ENCODE measurements at regions not wholly inside any gene's neighbourhood (a gene's known extent, or its start where the extent isn't known, plus 50 kb on each side); places are given as distances from the start of the nearest gene placed in this dataset.
"Not testable (repeated sequence)": the region's sequence is repeated elsewhere in the genome, so short reads cannot be mapped to it uniquely, and the experiment has no call there.

DNA sequence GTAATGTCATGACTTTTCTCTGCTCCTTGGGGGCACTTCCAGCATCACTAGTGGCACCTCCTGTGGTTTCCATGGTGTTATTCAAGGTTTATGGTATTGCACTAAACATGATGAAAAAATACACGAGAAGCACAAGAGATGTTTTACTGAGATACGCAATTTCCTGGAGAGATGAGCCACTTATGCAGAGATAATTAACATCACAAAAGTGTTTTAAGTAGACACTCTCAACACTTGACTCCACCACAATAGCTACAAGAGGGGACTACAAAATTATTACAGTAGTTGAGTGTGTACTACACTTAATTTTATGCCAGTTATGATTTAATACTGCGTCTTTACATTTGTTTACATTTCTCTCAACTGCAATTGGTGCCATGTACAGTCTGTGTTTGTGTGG lies 906.7 kb downstream of the DNAJB9 start:
- H4K20me1 ChIP-seq (ENCODE audit: insufficient read depth, low read length) = no peaks in the 10 kb centered on the region
- no peaks in the 10 kb centered on the region for H3K27me3 ChIP-seq (replicated peaks; ENCODE audit: insufficient read depth, low read length)
- no peak overlapping the region for H3K4me3 ChIP-seq (ENCODE audit: low read length)
- H2AFZ ChIP-seq (ENCODE audit: low read length) = no peak overlapping the region
- H3K4me2 ChIP-seq (ENCODE audit: low read depth, low read length) = no peak overlapping the region
- no peak for DNase-seq
- H3K27ac ChIP-seq (ENCODE audit: low read length) = no peak overlapping the region; the same call in 1 of the 2 replicates
- no peaks in the 10 kb centered on the region for H3K36me3 ChIP-seq (replicated peaks; ENCODE audit: insufficient read depth, low read length)
- H3F3A ChIP-seq (ENCODE audit: insufficient read depth, low read length) = no peaks in the 10 kb centered on the region
- no peaks in the 10 kb centered on the region for H3K9me3 ChIP-seq (replicated peaks; ENCODE audit: insufficient read depth, low read length)
- H3K79me2 ChIP-seq (ENCODE audit: low read length) = no peaks in the 10 kb centered on the region
- no peaks in the 10 kb centered on the region for H3K9me2 ChIP-seq (replicated peaks; ENCODE audit: insufficient read depth, low read length)
- TF ChIP-seq EZH2phosphoT487 (IDR thresholded peaks at IDR 0.05; ENCODE audit: low read length) (no peak), EZH2 (optimal IDR thresholded peaks at IDR 0.05; ENCODE audit: low read depth, low read length) (no peak), CTCF (IDR thresholded peaks at IDR 0.05; ENCODE audit: low read length) (no peak)
- H3K4me1 ChIP-seq (ENCODE audit: low read length) = no peaks in the 10 kb centered on the region
- H3K9ac ChIP-seq (ENCODE audit: low read length) = no peak overlapping the region

DNA sequence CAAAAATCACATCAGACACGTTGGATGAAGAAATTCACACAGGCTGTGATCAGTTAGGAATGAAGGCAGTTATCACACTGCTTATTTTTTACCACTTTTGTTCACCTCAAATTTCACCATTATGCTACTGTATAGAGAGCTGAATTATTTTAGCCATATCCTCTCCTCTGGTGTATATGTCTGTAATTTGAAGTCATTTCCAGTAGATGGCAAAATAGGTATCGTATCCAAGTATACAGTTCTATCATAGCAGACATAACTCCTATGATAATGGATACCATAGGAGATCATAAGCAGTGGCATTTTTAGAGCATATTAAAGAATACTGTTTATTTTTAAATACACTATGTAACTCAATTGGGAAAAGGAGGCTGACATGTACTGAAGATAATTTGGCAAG lies 909.7 kb downstream of the DNAJB9 start:
- Histone ChIP-seq H3K4me2 (ENCODE audit: low read depth, low read length) (no peak overlapping the region), H3K9me3 (replicated peaks; ENCODE audit: insufficient read depth, low read length) (no peaks in the 10 kb centered on the region), H3K4me3 (ENCODE audit: low read length) (no peak overlapping the region), H4K20me1 (ENCODE audit: insufficient read depth, low read length) (no peaks in the 10 kb centered on the region), H3K79me2 (ENCODE audit: low read length) (no peaks in the 10 kb centered on the region), H3K36me3 (replicated peaks; ENCODE audit: insufficient read depth, low read length) (no peaks in the 10 kb centered on the region), H3K27ac (ENCODE audit: low read length) (no peak overlapping the region), H3K9ac (ENCODE audit: low read length) (no peak overlapping the region), H3K4me1 (ENCODE audit: low read length) (no peaks in the 10 kb centered on the region), H2AFZ (ENCODE audit: low read length) (no peak overlapping the region), H3K9me2 (replicated peaks; ENCODE audit: insufficient read depth, low read length) (no peaks in the 10 kb centered on the region), H3K27me3 (replicated peaks; ENCODE audit: insufficient read depth, low read length) (no peaks in the 10 kb centered on the region), H3F3A (ENCODE audit: insufficient read depth, low read length) (no peaks in the 10 kb centered on the region)
- TF ChIP-seq EZH2phosphoT487 (IDR thresholded peaks at IDR 0.05; ENCODE audit: low read length) (no peak), CTCF (IDR thresholded peaks at IDR 0.05; ENCODE audit: low read length) (no peak), EZH2 (optimal IDR thresholded peaks at IDR 0.05; ENCODE audit: low read depth, low read length) (no peak)
- DNase-seq = no peak

DNA sequence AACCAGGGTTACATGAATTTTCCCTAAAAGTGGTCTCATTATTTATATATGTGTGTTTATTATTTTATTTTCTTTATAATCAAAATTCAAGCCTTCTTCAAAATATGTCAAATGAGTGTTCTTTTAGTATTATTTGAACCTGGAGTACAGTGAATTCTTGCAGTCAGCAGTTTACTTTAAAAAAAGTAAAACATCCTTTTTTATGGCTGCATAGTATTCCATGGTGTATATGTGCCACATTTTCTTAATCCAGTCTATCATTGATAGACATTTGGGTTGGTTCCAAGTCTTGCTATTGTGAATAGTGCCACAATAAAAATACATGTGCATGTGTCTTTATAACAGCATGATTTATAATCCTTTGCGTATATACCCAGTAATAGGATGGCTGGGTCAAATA lies 920.9 kb downstream of the DNAJB9 start:
- H3K9me3 ChIP-seq (replicated peaks; ENCODE audit: insufficient read depth, low read length); H3K27ac ChIP-seq (ENCODE audit: low read length); H4K20me1 ChIP-seq (ENCODE audit: insufficient read depth, low read length); H3K27me3 ChIP-seq (replicated peaks; ENCODE audit: insufficient read depth, low read length); H3K36me3 ChIP-seq (replicated peaks; ENCODE audit: insufficient read depth, low read length); H3K4me2 ChIP-seq (ENCODE audit: low read depth, low read length); DNase-seq; H3K79me2 ChIP-seq (ENCODE audit: low read length); H3F3A ChIP-seq (ENCODE audit: insufficient read depth, low read length); H3K4me3 ChIP-seq (ENCODE audit: low read length); H3K9me2 ChIP-seq (replicated peaks; ENCODE audit: insufficient read depth, low read length); H3K4me1 ChIP-seq (ENCODE audit: low read length); H2AFZ ChIP-seq (ENCODE audit: low read length); H3K9ac ChIP-seq (ENCODE audit: low read length): not testable (repeated sequence)

DNA sequence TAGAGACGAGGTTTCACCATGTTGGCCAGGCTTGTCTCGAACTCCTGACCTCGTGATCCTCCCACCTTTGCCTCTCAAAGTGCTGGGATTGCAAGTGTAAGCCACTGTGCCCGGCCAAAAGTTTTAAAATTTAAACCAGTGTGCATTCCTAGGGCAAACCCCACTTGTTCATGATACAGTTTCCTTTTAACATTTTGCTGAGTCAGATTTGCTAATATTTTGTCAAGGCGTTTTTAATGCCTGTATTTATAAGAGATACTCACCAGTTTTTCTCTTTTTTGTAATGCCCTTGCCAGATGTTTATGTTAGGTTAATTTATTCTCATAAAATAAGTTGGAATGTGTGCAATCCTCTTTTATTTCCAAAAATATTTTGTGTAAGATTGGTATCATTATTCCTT lies 927.4 kb downstream of the DNAJB9 start:
- Histone ChIP-seq H3K4me1 (ENCODE audit: low read length) (no peaks in the 10 kb centered on the region), H4K20me1 (ENCODE audit: insufficient read depth, low read length) (no peaks in the 10 kb centered on the region), H3K9ac (ENCODE audit: low read length) (no peak overlapping the region), H3K9me2 (replicated peaks; ENCODE audit: insufficient read depth, low read length) (no peaks in the 10 kb centered on the region), H3F3A (ENCODE audit: insufficient read depth, low read length) (no peaks in the 10 kb centered on the region), H3K27ac (ENCODE audit: low read length) (no peak overlapping the region), H3K27me3 (replicated peaks; ENCODE audit: insufficient read depth, low read length) (no peaks in the 10 kb centered on the region), H2AFZ (ENCODE audit: low read length) (no peak overlapping the region), H3K4me3 (ENCODE audit: low read length) (no peak overlapping the region), H3K9me3 (replicated peaks; ENCODE audit: insufficient read depth, low read length) (no peaks in the 10 kb centered on the region; the same call in 1 of the 2 replicates), H3K4me2 (ENCODE audit: low read depth, low read length) (no peak overlapping the region), H3K36me3 (replicated peaks; ENCODE audit: insufficient read depth, low read length) (no peaks in the 10 kb centered on the region), H3K79me2 (ENCODE audit: low read length) (no peaks in the 10 kb centered on the region)
- no peak for DNase-seq
- TF ChIP-seq EZH2 (optimal IDR thresholded peaks at IDR 0.05; ENCODE audit: low read depth, low read length) (no peak), EZH2phosphoT487 (IDR thresholded peaks at IDR 0.05; ENCODE audit: low read length) (no peak), CTCF (IDR thresholded peaks at IDR 0.05; ENCODE audit: low read length) (no peak)

Measured in MM.1S (cell line).